ENCODE measurements at regions not wholly inside any gene's neighbourhood (a gene's known extent, or its start where the extent isn't known, plus 50 kb on each side); places are given as distances from the start of the nearest gene placed in this dataset.

DNA sequence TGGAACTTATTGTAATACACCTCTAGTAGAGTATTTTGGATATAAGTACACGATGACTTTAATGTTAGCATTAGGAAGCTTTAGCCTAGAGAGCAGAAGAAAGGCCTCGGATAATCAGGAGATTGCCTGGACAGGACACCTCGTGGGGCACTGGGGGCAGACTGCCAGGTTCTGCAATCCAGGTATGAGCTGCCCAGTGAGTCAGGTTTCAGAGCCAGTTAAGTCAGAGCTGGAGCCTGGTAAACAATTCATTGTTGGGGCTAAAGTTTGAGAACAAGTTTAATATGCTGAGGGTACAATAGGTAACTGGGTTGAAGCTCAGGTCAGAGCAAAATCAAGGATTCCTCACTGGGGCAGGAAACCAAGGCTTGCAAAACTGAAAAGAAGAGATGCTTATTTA is 107.4 kb downstream of the RERGL start:
- Histone ChIP-seq H3K4me1 (no peaks in the 10 kb centered on the region), H3K4me3 (ENCODE audit: low read depth, low read length) (no peak overlapping the region), H3K27me3 (replicated peaks; ENCODE audit: control insufficient read depth, insufficient read depth, low read length) (no peaks in the 10 kb centered on the region), H3K9me3 (no peaks in the 10 kb centered on the region), H3K36me3 (ENCODE audit: control insufficient read depth, insufficient read depth, low read length) (no peaks in the 10 kb centered on the region)
- Mint-ChIP-seq H3K27ac (ENCODE audit: unreplicated experiment) (no peak overlapping the region), H3K4me3 (ENCODE audit: unreplicated experiment) (no peak overlapping the region), H3K9me3 (ENCODE audit: unreplicated experiment) (no peaks in the 10 kb centered on the region), H3K27me3 (ENCODE audit: insufficient read depth, unreplicated experiment) (no peaks in the 10 kb centered on the region), H3K4me1 (ENCODE audit: low read depth, unreplicated experiment) (no peaks in the 10 kb centered on the region), H3K36me3 (ENCODE audit: insufficient read depth, unreplicated experiment) (no peaks in the 10 kb centered on the region)
- POLR2A ChIA-PET: no interaction called here
- intact Hi-C loops (cut with micrococcal nuclease; ENCODE audit: unreplicated experiment): no loop called here
- TF ChIP-seq, protein P1, sequence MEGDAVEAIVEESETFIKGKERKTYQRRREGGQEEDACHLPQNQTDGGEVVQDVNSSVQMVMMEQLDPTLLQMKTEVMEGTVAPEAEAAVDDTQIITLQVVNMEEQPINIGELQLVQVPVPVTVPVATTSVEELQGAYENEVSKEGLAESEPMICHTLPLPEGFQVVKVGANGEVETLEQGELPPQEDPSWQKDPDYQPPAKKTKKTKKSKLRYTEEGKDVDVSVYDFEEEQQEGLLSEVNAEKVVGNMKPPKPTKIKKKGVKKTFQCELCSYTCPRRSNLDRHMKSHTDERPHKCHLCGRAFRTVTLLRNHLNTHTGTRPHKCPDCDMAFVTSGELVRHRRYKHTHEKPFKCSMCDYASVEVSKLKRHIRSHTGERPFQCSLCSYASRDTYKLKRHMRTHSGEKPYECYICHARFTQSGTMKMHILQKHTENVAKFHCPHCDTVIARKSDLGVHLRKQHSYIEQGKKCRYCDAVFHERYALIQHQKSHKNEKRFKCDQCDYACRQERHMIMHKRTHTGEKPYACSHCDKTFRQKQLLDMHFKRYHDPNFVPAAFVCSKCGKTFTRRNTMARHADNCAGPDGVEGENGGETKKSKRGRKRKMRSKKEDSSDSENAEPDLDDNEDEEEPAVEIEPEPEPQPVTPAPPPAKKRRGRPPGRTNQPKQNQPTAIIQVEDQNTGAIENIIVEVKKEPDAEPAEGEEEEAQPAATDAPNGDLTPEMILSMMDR (IDR thresholded peaks at IDR 0.05; ENCODE audit: insufficient read depth in 1 of 2, low read depth in 1 of 2, low read length in 1 of 2, severe bottlenecking in 1 of 2, unreplicated experiment in 1 of 2): no peak
- no TSS peak for BruUV-seq (replicated peaks)
- CTCF ChIA-PET: no interaction called here
- no peak for DNase-seq

DNA sequence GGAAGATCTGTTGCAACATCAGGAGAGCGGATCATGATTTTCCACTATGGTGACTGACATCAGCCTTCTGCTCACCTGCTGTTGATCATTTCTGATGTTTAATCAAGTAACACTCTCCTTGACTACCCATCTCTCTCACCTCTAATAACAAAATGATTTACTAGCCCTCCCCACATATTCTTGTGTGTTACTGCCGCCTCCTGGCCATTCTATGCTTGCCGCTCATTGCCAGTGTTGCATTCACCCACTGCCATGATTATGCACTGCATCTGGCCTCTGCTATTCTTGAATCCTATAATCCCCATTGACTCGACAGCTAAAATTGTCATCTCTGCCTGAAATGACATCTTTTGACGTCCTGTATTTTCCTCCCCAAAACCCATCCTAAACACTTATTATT is 113.8 kb downstream of the RERGL start:
- no peaks in the 10 kb centered on the region for H3K36me3 Mint-ChIP-seq (ENCODE audit: insufficient read depth, unreplicated experiment)
- no peak overlapping the region for H3K4me3 ChIP-seq (ENCODE audit: low read depth, low read length)
- TF ChIP-seq, protein P1 (IDR thresholded peaks at IDR 0.05; ENCODE audit: insufficient read depth in 1 of 2, low read depth in 1 of 2, low read length in 1 of 2, severe bottlenecking in 1 of 2, unreplicated experiment in 1 of 2): peak; percentile 39 to 47
- H3K9me3 Mint-ChIP-seq (ENCODE audit: unreplicated experiment): no peaks in the 10 kb centered on the region
- ChIA-PET POLR2A (no interaction called here), CTCF (no interaction called here)
- no peaks in the 10 kb centered on the region for H3K4me1 ChIP-seq
- peak in 1 of 2 experiments; percentile 28 for DNase-seq
- H3K27ac Mint-ChIP-seq (ENCODE audit: unreplicated experiment): no peak overlapping the region
- H3K27me3 Mint-ChIP-seq (ENCODE audit: insufficient read depth, unreplicated experiment): peaks cover 2% of the 10 kb centered on the region
- H3K4me1 Mint-ChIP-seq (ENCODE audit: low read depth, unreplicated experiment): no peaks in the 10 kb centered on the region
- no TSS peak for BruUV-seq (replicated peaks)
- no peaks in the 10 kb centered on the region for H3K9me3 ChIP-seq
- intact Hi-C loops (cut with micrococcal nuclease; ENCODE audit: unreplicated experiment): no loop called here
- H3K36me3 ChIP-seq (ENCODE audit: control insufficient read depth, insufficient read depth, low read length): no peaks in the 10 kb centered on the region
- H3K4me3 Mint-ChIP-seq (ENCODE audit: unreplicated experiment): no peak overlapping the region
- H3K27me3 ChIP-seq (replicated peaks; ENCODE audit: control insufficient read depth, insufficient read depth, low read length): no peaks in the 10 kb centered on the region

DNA sequence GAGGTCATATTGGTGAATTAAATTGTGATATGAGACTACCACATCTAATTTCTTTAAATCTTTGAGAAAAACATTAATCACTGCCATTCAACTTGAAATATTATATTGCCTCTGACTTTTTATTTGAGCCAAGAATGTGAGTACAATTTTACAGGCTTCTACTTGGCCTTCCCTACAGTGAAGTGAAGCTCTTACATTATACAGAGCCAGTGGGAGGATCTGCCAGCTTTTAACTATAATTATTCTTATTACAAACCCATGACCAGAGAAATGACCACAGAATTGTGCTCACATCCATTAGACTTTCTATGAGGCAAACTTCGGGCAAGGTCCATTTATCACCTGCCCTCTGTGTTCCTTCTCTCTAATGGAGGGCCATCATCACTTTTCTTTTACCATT is 114.2 kb downstream of the RERGL start:
- no peak for DNase-seq
- Histone ChIP-seq H3K27me3 (replicated peaks; ENCODE audit: control insufficient read depth, insufficient read depth, low read length) (no peaks in the 10 kb centered on the region), H3K4me1 (no peaks in the 10 kb centered on the region), H3K9me3 (no peaks in the 10 kb centered on the region), H3K36me3 (ENCODE audit: control insufficient read depth, insufficient read depth, low read length) (no peaks in the 10 kb centered on the region), H3K4me3 (ENCODE audit: low read depth, low read length) (no peak overlapping the region)
- intact Hi-C loops (cut with micrococcal nuclease; ENCODE audit: unreplicated experiment): no loop called here
- Mint-ChIP-seq H3K4me3 (ENCODE audit: unreplicated experiment) (no peak overlapping the region), H3K27ac (ENCODE audit: unreplicated experiment) (no peak overlapping the region), H3K36me3 (ENCODE audit: insufficient read depth, unreplicated experiment) (no peaks in the 10 kb centered on the region), H3K9me3 (ENCODE audit: unreplicated experiment) (no peaks in the 10 kb centered on the region), H3K27me3 (ENCODE audit: insufficient read depth, unreplicated experiment) (peaks cover 2% of the 10 kb centered on the region), H3K4me1 (ENCODE audit: low read depth, unreplicated experiment) (no peaks in the 10 kb centered on the region)
- no TSS peak for BruUV-seq (replicated peaks)
- TF ChIP-seq, protein P1 (IDR thresholded peaks at IDR 0.05; ENCODE audit: insufficient read depth in 1 of 2, low read depth in 1 of 2, low read length in 1 of 2, severe bottlenecking in 1 of 2, unreplicated experiment in 1 of 2): no peak
- CTCF ChIA-PET: no interaction called here
- POLR2A ChIA-PET: no interaction called here

Measured in Caco-2 (cell line).